GM19328 (cell line): ENCODE measurements at regions not wholly inside any gene's neighbourhood (a gene's known extent, or its start where the extent isn't known, plus 50 kb on each side); places are given as distances from the start of the nearest gene placed in this dataset.

Source experiments
- ATAC-seq: cut with Tn5 transposase; IDR thresholded peaks from one replicate; pipeline ENCODE4 v1.9.1; 2021; ENCODE audit warnings: mild to moderate bottlenecking, moderate library complexity; ENCODE audit not compliant: unreplicated experiment

DNA sequence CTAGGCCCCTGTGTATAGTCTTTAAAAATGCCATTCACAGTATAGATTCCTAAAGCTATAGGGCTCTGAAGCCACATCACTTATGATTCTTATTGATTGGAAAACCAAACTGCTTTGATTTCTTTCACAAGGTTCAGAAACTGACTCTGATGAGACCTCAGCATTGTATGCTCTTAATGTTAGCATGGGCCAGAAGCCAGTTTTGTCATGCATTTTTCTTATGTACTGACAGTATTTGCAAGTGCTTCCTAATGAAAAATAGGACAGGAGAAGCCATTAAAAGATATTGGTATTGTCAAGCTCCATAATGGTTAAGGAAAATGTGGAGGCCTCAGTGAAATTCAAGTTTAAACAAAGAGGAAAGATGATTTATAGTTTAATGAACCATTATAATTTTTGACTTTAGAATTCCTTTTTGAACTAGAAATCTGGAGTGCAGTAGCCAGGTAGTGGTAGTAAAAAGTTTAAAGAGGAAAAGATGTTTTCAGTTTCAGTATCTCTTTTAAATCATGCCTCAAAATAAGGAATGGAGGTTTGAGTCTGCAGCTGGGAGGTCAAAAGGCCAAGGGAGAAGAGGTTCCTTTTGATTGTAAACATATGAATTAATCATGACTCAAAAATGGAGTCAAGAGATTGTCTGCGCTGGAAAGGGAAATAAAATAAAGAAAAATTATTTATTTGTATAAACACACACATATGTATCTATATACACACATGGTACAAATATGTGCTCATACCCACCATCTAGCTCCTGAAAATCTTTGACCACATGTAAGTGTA, 388.1 kb upstream of the PRICKLE1 start:
- ATAC-seq = no peak

GRCh38 chr12:42976620-42977019, 387.1 kb upstream of the PRICKLE1 start:
- no peak for ATAC-seq

GRCh38 chr12:42976122-42976521, 386.6 kb upstream of the PRICKLE1 start:
- ATAC-seq = no peak

- no peak for ATAC-seq
Measured at GRCh38 chr12:42969355-42969754, 379.8 kb upstream of the PRICKLE1 start.

DNA sequence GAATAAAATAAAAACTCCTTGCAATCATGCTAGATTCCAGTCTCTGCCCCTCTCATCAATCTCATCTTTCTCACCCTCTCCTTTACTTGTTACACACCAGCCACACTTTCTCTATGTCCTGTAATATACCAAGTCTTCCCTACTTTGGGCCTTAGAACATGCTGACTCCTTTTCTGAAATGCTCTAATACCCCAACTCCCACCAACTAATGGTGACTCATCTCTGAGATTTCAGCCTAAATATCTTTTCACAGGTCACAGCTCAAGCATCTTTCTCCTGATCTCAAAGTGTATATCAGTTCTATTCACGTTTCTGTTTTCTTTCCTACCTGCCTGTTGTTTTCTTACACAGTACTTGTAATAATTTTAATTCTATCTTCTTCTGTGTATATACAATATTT, 378.9 kb upstream of the PRICKLE1 start:
- no peak for ATAC-seq

DNA sequence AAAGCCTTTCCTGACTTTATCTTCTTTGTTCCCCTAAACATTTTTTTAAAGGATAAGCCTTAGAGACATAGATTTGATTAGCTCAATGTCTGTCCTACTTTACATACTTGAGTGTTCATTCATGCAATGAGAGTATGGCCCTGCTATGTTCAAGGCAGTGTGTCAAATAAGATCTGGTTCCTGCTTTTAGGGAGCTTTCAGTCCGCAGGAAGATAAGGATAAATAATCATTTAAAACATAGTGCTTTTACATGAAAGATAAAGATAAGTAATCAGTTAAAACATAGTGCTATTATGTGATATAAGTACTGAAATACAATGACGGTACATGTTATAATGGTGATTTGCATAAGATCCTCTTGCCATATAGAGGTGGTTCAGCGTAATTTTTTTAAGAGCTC, 378.3 kb upstream of the PRICKLE1 start:
- no peak for ATAC-seq

- ATAC-seq = no peak
Measured at GRCh38 chr12:42963988-42964387, 374.4 kb upstream of the PRICKLE1 start.

DNA sequence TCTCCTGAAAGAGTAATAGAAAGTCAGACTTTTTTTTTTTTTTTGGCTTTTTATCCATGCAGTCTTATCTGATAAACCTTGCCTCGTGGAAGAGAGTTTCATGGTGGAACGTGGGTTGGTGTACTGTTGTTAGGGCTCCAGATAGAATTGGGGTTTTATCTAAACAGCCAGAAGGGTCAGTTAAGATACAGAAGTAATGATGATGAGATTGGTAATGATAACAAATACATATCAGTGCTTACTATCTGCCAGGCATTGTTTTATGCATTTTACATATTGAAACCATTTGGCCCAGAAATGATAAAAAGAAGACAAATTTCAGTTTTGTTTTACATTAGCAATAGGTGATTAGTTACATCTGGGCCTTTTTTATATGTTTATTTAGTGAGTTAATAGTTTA, 372.8 kb upstream of the PRICKLE1 start:
- ATAC-seq = no peak

DNA sequence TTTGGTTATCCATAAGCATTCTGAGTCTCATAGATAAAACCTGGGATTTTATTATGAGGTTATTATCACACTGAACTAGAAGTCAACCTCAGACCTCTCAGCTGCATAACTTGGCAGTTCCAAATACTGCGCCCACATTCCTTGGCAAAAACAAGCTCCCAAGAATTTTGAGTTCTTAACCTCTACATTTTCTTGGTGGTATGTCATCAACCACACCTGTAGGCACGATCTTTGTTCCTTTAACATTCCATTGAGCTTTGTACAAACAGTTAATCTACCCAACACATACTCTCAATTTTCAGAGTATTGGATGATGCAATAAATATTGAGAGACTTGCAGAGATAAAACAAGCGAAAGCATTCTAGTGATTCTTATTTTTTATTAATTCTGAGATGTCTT, 371.8 kb upstream of the PRICKLE1 start:
- ATAC-seq = no peak

GRCh38 chr12:42960087-42960527, 370.6 kb upstream of the PRICKLE1 start:
- no peak for ATAC-seq

GRCh38 chr12:42958291-42958674, 368.7 kb upstream of the PRICKLE1 start:
- ATAC-seq = no peak

- ATAC-seq = no peak
Measured at GRCh38 chr12:42957561-42958290, 368.2 kb upstream of the PRICKLE1 start.

DNA sequence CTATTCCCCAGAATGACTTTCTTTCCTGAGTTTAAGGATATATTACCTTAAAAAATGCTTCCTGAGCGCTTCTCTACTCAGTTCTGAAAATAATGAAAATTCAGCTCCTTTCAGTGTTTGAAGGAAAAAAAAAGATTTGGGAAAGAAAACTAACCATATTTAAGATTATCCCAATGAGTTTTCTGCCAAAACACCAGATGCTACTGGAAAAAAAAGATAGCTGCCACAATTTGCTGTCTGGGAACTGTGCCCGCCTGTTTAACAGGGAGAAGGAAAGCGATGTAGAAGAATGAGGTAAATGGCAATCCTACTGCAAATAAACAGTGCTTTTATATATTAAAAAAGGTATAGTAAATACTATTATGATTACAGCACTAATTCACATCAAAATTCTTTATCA, 367.6 kb upstream of the PRICKLE1 start:
- ATAC-seq = no peak

DNA sequence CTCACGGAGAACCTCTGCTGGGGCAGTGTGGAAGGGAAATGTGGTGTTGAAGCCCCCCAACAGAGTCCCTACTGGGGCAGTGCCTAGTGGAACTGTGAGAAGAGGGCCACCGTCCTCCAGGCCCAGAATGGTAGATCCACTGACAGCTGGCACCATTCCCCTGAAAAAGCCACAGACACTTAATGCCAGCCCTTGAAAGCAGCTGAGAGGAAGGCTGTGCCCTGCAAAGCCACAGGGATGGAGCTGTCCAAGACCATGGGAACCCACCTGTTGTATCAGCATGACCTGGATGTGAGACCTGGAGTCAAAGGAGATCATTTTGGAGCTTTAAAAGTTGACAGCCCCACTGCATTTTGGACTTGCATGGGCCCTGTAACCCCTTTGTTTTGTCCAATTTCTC, 363.5 kb upstream of the PRICKLE1 start:
- no peak for ATAC-seq

DNA sequence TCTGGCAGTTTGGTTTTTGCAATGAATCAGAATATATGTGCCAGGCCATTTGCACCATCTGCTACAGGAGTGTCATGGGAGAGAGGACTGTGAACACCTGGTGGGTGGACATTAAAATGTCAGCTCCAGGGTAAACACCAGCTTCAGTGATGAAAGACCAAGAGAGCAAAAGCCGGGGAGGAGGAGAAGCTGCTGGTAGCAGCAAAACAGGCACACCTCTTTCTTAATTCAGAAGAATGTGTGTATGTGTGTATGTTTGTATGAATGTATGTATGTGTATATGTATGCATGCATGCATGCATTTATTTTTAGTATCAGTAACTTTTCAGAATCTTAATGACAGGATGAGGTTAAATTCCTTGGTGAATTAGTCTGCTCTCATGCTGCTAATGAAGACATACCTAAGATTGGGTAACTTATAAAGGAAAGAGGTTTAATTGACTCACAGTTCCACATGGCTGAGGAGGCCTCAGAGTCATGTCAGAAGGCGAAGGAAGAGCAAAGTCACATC, 357.4 kb upstream of the PRICKLE1 start:
- no peak for ATAC-seq

- no peak for ATAC-seq
Measured at GRCh38 chr12:42945927-42946326, 356.4 kb upstream of the PRICKLE1 start.

DNA sequence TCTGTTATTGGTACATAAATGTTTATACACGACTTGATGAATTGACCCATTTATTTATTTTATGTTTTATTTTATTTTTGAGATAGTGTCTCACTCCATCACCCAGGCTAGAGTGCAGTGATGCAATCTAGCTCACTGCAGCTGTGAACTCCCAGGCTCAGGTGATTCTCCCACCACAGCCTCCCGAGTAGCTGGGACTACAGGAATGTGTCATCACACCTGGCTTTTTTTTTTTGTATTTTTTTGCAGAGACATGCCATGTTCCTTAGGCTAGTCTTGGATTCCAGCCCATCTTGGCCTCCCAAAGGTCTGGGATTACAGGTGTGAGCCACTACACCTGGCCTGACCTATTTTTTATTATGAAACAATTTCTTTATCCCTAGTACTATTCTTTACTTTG, 355.0 kb upstream of the PRICKLE1 start:
- no peak for ATAC-seq

DNA sequence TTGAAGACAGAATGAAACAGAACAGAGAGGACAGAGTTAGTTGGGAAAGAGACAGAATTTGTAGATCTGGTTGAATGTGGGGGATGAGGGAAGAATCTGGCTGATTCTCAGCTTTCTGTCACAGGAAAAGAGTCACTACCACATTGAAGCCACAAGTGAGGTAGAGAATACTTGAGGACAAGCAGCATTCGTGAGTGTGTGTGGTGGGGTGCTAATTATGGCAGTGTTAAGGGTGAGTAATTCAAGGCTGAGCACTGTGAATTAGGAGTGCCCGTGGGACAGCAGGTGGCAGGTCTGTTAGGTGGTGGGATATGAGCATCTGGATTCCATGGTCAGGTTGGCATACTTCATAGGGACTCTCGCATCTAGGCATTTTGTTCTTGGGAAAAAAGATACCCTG, 347.4 kb upstream of the PRICKLE1 start:
- ATAC-seq = no peak

GRCh38 chr12:42936260-42936659, 346.7 kb upstream of the PRICKLE1 start:
- ATAC-seq = no peak

DNA sequence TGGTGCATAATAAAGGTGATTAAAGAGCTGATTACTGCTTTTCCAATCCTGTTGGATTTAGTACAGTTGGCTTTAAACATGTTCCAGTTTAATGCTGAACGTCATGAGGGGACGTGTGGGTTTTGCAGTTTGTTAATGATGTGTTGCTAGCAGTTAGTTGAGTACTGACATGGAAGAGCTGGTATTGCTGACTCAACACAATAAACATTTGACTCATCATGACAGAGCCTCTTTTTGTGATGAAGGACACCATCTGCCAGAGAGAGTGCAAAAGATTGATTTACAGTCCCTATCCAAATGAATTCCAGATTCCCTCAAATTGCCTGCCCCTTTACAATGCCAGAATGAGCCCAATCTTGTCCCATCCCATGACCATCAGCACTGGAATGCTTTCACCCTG, 346.2 kb upstream of the PRICKLE1 start:
- ATAC-seq = no peak

GRCh38 chr12:42935090-42935489, 345.5 kb upstream of the PRICKLE1 start:
- no peak for ATAC-seq

- ATAC-seq = no peak
Measured at GRCh38 chr12:42933461-42934081, 344.0 kb upstream of the PRICKLE1 start.
